Endodermal cell (in vitro differentiated cells): ENCODE measurements at regions not wholly inside any gene's neighbourhood (a gene's known extent, or its start where the extent isn't known, plus 50 kb on each side); places are given as distances from the start of the nearest gene placed in this dataset.
"Not testable (repeated sequence)": the region's sequence is repeated elsewhere in the genome, so short reads cannot be mapped to it uniquely, and the experiment has no call there.

Experiments used
- DNase-seq: peaks from one replicate; pipeline ENCODE4 v3.0.0-alpha.2; 2017
- H3K27ac ChIP-seq: 2 replicates; pipeline ENCODE4 v1.5.1; 2013; ENCODE audit warnings: mild to moderate bottlenecking, low read depth, low read length, moderate library complexity
- H3K27me3 ChIP-seq: 2 replicates; pipeline ENCODE4 v1.6.1; 2013; ENCODE audit warnings: mild to moderate bottlenecking, low read length, moderate library complexity; ENCODE audit not compliant: insufficient read depth, control insufficient read depth, poor library complexity, severe bottlenecking
- H3K36me3 ChIP-seq: 2 replicates; pipeline ENCODE4 v1.7.0; 2013; ENCODE audit warnings: mild to moderate bottlenecking, low read length, moderate library complexity; ENCODE audit not compliant: control insufficient read depth, insufficient read depth
- H3K4me1 ChIP-seq: one replicate; pipeline ENCODE4 v1.7.0; 2013; ENCODE audit warnings: low read length; ENCODE audit not compliant: control insufficient read depth, insufficient read depth
- H3K4me3 ChIP-seq: 2 replicates; pipeline ENCODE4 v1.5.1; 2013; ENCODE audit warnings: mild to moderate bottlenecking, low read length, moderate library complexity
- H3K9ac ChIP-seq: 2 replicates; pipeline ENCODE4 v1.6.1; 2013; ENCODE audit warnings: mild to moderate bottlenecking, low read length, moderate library complexity; ENCODE audit not compliant: poor library complexity, severe bottlenecking; ENCODE audit errors: extremely low read depth
- H3K9me3 ChIP-seq: 2 replicates; pipeline ENCODE4 v1.6.1; 2013; ENCODE audit warnings: mild to moderate bottlenecking, low read length, moderate library complexity; ENCODE audit not compliant: control insufficient read depth
- H3K27ac Mint-ChIP-seq: 2 replicates; pipeline ENCODE4 v1.8.0; 2020; ENCODE audit warnings: mixed read lengths
- H3K27me3 Mint-ChIP-seq: 2 replicates; pipeline ENCODE4 v1.8.0; 2021; ENCODE audit warnings: mild to moderate bottlenecking, mixed read lengths; ENCODE audit not compliant: insufficient read depth
- H3K36me3 Mint-ChIP-seq: 2 replicates; pipeline ENCODE4 v1.8.0; 2020; ENCODE audit warnings: low read depth, mixed read lengths
- H3K4me1 Mint-ChIP-seq: 2 replicates; pipeline ENCODE4 v1.8.0; 2020; ENCODE audit warnings: mixed read lengths
- H3K4me3 Mint-ChIP-seq: 2 replicates; pipeline ENCODE4 v1.8.0; 2020; ENCODE audit warnings: mild to moderate bottlenecking, moderate library complexity, mixed read lengths
- H3K9me3 Mint-ChIP-seq: 2 replicates; pipeline ENCODE4 v1.8.0; 2020; ENCODE audit warnings: mild to moderate bottlenecking, mixed read lengths
- WGBS, 2 experiments: methylation state at CpG; one replicate each; pipeline versions ENCODE4 v1.1.5 to v1.1.7; 2013; ENCODE audit warnings: missing lambda C conversion rate in 2 of 2, mixed read lengths in 1 of 2; ENCODE audit not compliant: insufficient coverage in 1 of 2, insufficient read length in 1 of 2; 5-methylcytosine and 5-hydroxymethylcytosine counted together
- TF ChIP-seq, protein P1 (sequence below): fragments of 200-600 bp; sonication (generic); conservative IDR thresholded peaks from 2 replicates; pipeline ENCODE4 v1.5.0; 2021; ENCODE audit warnings: antibody characterized with exemption, mild to moderate bottlenecking

DNA sequence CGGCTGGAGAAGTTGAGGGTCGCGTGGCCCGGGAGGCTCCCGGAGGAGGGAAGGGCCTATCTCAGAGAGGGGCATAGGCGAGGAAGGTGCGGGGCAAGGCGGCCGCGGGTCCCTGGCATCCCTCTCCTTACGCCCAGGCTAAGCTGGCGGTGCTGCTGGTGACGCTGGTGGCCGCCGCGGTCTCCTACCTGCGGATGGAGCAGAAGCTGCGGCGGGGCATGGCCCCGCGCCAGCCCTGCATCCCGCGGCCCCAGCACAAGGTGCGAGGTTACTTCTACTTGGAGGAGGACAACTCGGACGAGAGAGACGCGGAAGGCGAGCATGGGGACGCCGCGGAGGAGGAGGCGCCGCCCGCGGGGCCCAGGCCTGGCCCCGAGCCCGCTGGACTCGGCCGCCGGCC lies 91.9 kb upstream of the HMX1 start:
- not testable (repeated sequence) for H3K4me3 ChIP-seq, H3K4me1 Mint-ChIP-seq, H3K9me3 ChIP-seq, H3K9ac ChIP-seq, H3K4me1 ChIP-seq, H3K27ac Mint-ChIP-seq, H3K36me3 Mint-ChIP-seq, H3K36me3 ChIP-seq, H3K27me3 ChIP-seq, H3K27ac ChIP-seq
- 20 to 36% methylated on average over 1 to 41 of the region's 41 CpGs for WGBS, 2 experiments
- Mint-ChIP-seq H3K9me3 (peaks cover 32% of the 10 kb centered on the region), H3K4me3 (peak overlapping the region; percentile 33), H3K27me3 (peaks cover 27% of the 10 kb centered on the region)
- peak; percentile 64 for DNase-seq

DNA sequence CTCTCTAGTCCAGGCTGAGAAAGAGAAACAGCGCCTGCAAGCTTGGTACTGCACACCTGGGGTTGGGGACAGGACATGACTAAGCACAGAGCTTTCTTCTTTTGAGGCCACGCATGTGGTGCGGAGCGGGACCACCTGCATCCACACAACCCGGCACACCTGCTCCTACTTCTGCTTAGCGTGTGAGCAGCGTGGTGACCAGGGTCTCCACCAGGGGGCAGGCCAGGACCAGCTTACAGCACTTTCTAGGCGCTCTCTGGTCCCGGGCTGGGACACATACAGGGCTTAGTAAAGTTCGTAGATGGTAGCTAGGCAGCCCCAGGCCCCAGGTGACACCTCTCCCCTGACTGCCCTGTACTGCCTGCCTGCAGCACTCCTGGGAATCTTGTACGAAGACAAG lies 89.7 kb upstream of the HMX1 start:
- H3K4me1 ChIP-seq, H3K27ac ChIP-seq, H3K9ac ChIP-seq, H3K27ac Mint-ChIP-seq, H3K4me3 Mint-ChIP-seq, H3K4me1 Mint-ChIP-seq, H3K4me3 ChIP-seq, H3K9me3 ChIP-seq, H3K36me3 ChIP-seq, H3K36me3 Mint-ChIP-seq, H3K27me3 ChIP-seq: not testable (repeated sequence)
- H3K27me3 Mint-ChIP-seq: peaks cover 27% of the 10 kb centered on the region
- peak; percentile 93 for DNase-seq
- H3K9me3 Mint-ChIP-seq: peaks cover 39% of the 10 kb centered on the region
- WGBS, 2 experiments: 21 to 39% methylated on average over 6 to 11 of the region's 11 CpGs
- TF ChIP-seq, protein P1, sequence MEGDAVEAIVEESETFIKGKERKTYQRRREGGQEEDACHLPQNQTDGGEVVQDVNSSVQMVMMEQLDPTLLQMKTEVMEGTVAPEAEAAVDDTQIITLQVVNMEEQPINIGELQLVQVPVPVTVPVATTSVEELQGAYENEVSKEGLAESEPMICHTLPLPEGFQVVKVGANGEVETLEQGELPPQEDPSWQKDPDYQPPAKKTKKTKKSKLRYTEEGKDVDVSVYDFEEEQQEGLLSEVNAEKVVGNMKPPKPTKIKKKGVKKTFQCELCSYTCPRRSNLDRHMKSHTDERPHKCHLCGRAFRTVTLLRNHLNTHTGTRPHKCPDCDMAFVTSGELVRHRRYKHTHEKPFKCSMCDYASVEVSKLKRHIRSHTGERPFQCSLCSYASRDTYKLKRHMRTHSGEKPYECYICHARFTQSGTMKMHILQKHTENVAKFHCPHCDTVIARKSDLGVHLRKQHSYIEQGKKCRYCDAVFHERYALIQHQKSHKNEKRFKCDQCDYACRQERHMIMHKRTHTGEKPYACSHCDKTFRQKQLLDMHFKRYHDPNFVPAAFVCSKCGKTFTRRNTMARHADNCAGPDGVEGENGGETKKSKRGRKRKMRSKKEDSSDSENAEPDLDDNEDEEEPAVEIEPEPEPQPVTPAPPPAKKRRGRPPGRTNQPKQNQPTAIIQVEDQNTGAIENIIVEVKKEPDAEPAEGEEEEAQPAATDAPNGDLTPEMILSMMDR: peak; percentile 74

DNA sequence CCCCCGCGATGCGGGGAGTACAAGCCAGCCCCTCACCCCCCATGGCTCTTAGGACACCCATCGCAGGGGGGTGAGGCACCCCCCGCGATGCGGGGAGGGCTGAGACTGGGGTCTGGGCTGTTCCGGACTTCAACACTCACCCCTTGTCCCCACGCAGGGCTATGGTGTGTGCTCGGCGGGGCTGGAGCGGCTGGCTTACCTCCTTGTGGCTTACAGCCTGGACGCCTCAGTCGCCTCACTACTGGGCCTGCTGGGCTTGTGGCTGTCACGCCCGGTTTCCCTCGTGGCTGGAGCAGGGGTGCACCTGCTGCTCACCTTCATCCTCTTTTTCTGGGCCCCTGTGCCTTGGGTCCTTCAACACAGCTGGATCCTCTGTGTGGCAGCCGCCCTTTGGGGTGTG lies 87.8 kb upstream of the HMX1 start:
- not testable (repeated sequence) for H3K36me3 ChIP-seq, H3K36me3 Mint-ChIP-seq, H3K27me3 ChIP-seq, H3K27ac Mint-ChIP-seq, H3K4me3 ChIP-seq, H3K4me1 Mint-ChIP-seq, H3K4me1 ChIP-seq, H3K4me3 Mint-ChIP-seq, H3K9me3 ChIP-seq, DNase-seq, H3K9ac ChIP-seq, H3K27ac ChIP-seq
- peaks cover 20% of the 10 kb centered on the region for H3K27me3 Mint-ChIP-seq
- 70 to 78% methylated on average over 9 to 18 of the region's 18 CpGs for WGBS, 2 experiments
- peaks cover 35% of the 10 kb centered on the region for H3K9me3 Mint-ChIP-seq

DNA sequence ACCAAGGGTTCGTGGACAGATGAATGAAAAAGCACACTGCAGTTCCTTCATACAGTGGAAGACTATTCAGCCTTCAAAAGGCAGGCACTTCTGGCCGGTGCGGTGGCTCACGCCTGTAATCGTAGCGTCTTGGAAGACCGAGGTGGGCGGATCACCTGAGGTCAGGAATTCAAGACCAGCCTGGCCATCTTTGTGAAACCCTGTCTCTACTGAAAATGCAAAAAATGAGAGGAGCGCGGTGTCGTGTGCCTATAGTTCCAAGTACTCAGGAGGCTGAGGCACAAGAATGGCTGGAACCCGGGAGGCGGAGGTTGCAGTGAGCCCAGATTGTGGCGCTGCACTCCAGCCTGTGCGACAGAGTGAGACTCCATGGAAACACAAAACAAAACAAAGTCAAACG lies 82.4 kb upstream of the HMX1 start:
- H3K9me3 Mint-ChIP-seq: peaks cover 61% of the 10 kb centered on the region
- H3K27ac Mint-ChIP-seq, DNase-seq, H3K27me3 ChIP-seq, H3K4me1 ChIP-seq, H3K27ac ChIP-seq, H3K4me3 Mint-ChIP-seq, H3K9ac ChIP-seq, H3K4me3 ChIP-seq, H3K9me3 ChIP-seq, H3K36me3 Mint-ChIP-seq, H3K4me1 Mint-ChIP-seq, H3K27me3 Mint-ChIP-seq, H3K36me3 ChIP-seq: not testable (repeated sequence)
- 86 to 89% methylated on average over 7 to 16 of the region's 16 CpGs for WGBS, 2 experiments

DNA sequence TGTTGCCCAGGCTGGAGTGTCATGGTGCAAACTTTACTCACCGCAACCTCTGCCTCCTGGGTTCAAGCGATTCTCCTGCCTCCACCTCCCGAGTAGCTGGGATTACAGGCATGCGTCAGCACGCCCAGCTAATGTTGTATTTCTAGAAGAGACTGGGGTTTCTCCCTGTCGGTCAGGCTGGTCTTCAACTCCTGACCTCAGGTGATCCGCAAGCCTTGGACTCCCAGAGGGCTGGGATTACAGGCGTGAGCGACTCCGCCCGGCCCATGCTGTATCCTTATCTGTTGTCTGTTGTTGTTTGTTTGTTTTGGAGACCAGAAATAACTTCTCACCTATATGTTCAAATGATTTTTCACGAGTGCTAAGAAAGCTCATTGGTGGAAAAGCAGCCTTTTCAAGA lies 81.2 kb upstream of the HMX1 start:
- not testable (repeated sequence) for H3K4me1 Mint-ChIP-seq, H3K36me3 Mint-ChIP-seq, H3K27me3 Mint-ChIP-seq, H3K27ac Mint-ChIP-seq, DNase-seq, H3K9me3 ChIP-seq, H3K4me3 ChIP-seq, H3K27ac ChIP-seq, H3K36me3 ChIP-seq, H3K9ac ChIP-seq, H3K27me3 ChIP-seq, H3K4me1 ChIP-seq, H3K4me3 Mint-ChIP-seq
- H3K9me3 Mint-ChIP-seq: peaks cover 59% of the 10 kb centered on the region
- WGBS, 2 experiments: 88 to 98% methylated on average over 5 to 12 of the region's 12 CpGs

DNA sequence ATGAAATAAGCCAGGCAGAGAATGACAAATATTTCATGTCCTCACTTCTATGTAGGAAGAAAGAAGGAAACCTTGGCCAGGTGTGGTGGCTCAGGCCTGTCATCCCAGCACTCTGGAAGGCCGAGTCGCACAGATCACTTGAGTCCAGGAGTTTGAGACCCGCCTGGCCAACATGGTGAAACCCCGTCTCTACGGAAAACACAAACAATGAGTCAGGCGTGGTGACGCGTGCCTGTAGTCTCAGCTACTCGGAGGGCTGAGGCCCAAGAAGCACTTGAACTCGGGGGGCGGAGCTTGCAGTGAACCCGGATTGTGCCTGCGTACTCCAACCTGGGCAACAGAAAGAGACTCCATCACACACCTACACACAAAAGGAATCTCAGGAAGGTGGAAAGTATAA lies 80.5 kb upstream of the HMX1 start:
- peaks cover 57% of the 10 kb centered on the region for H3K9me3 Mint-ChIP-seq
- not testable (repeated sequence) for H3K27ac Mint-ChIP-seq, H3K4me3 ChIP-seq, H3K36me3 ChIP-seq, H3K36me3 Mint-ChIP-seq, DNase-seq, H3K4me1 ChIP-seq, H3K9ac ChIP-seq, H3K27me3 Mint-ChIP-seq, H3K4me1 Mint-ChIP-seq, H3K4me3 Mint-ChIP-seq, H3K9me3 ChIP-seq, H3K27ac ChIP-seq, H3K27me3 ChIP-seq
- WGBS, 2 experiments: 88 to 97% methylated on average over 5 to 11 of the region's 13 CpGs
